HepG2 (cell line): ENCODE measurements at regions not wholly inside any gene's neighbourhood (a gene's known extent, or its start where the extent isn't known, plus 50 kb on each side); places are given as distances from the start of the nearest gene placed in this dataset.

Source experiments
- ATAC-seq: fragments of 200-7000 bp; cut with Tn5 transposase; 3 replicates; pipeline ENCODE4 v1.9.1; 2020; ENCODE audit warnings: mild to moderate bottlenecking, moderate library complexity
- BruUV-seq: library from RNA; stranded (reverse); fragments of 400-500 nt; replicated peaks from 2 replicates; lab custom pipeline; 2021; lab: Mats Ljungman, UMichigan
- CTCF ChIA-PET: fragments of 300-600 bp; formaldehyde crosslinking; extraction: SDS; loops from one replicate; lab custom pipeline; 2021; ENCODE audit warnings: low total read pairs, inconsistent platforms, low intra/inter-chr PET ratio; lab: Yijun Ruan, JAX
- POLR2A ChIA-PET: fragments of 350-600 bp; sonication (Branson Sonifier 250); formaldehyde crosslinking; loops from one replicate; lab custom pipeline; 2020; ENCODE audit warnings: antibody characterized with exemption, inconsistent platforms; lab: Yijun Ruan, JAX
- DNase-seq: peaks from one replicate; pipeline ENCODE4 v3.0.0-alpha.2; 2015; ENCODE audit warnings: low spot score
- FAIRE-seq: peaks from 3 replicates; lab custom pipeline; 2011; peaks lifted over from hg19 to GRCh38; lab: Jason Lieb, UNC
- H2AFZ ChIP-seq: one replicate; pipeline ENCODE4 v1.6.1; 2011; ENCODE audit warnings: low read length, inconsistent platforms
- H3K27ac ChIP-seq: fragments of 300-600 bp; 3 replicates; pipeline ENCODE4 v1.8.0; 2011; ENCODE audit warnings: mixed run types, mild to moderate bottlenecking, mixed read lengths, low read length, inconsistent platforms; ENCODE audit not compliant: insufficient read depth; ENCODE audit errors: extremely low read length
- H3K27me3 ChIP-seq, 2 experiments: fragments of 200-600 bp in 1 of 2; 2 replicates in 1 of 2; 3 replicates in 1 of 2; pipeline versions ENCODE4 v1.6.0 to v1.8.0; 2011; ENCODE audit warnings: low read length in 2 of 2, mild to moderate bottlenecking in 2 of 2, moderate library complexity in 2 of 2, inconsistent platforms in 1 of 2; ENCODE audit not compliant: insufficient read depth in 2 of 2, control insufficient read depth in 1 of 2
- H3K36me3 ChIP-seq, 2 experiments: fragments of 200-600 bp in 1 of 2; replicated peaks in 1 of 2; 2 replicates in 1 of 2; 3 replicates in 1 of 2; pipeline versions ENCODE4 v1.5.1 to v1.8.0; 2011; ENCODE audit warnings: low read length in 2 of 2, inconsistent platforms in 1 of 2; ENCODE audit not compliant: insufficient read depth in 2 of 2, control insufficient read depth in 1 of 2
- H3K4me1 ChIP-seq: 2 replicates; pipeline ENCODE4 v1.5.1; 2012; ENCODE audit warnings: low read length, inconsistent platforms; ENCODE audit not compliant: insufficient read depth
- H3K4me2 ChIP-seq: 2 replicates; pipeline ENCODE4 v1.6.0; 2011; ENCODE audit warnings: low read depth, low read length, inconsistent platforms
- H3K4me3 ChIP-seq, 3 experiments: fragments of 200-600 bp in 1 of 3; sonication (generic), shearing (Covaris generic) in 1 of 3; replicated peaks in 1 of 3; 2 replicates each; pipeline ENCODE4 v1.5.1; 2011 to 2016; ENCODE audit warnings: low read length in 3 of 3, inconsistent platforms in 2 of 3, low read depth in 2 of 3, mild to moderate bottlenecking in 2 of 3, control low read depth in 1 of 3, mixed read lengths in 1 of 3; ENCODE audit not compliant: insufficient read depth in 1 of 3
- H3K79me2 ChIP-seq: one replicate; pipeline ENCODE4 v1.6.1; 2011; ENCODE audit warnings: low read length, inconsistent platforms; ENCODE audit not compliant: insufficient read depth
- H3K9ac ChIP-seq: 2 replicates; pipeline ENCODE4 v1.6.0; 2011; ENCODE audit warnings: mild to moderate bottlenecking, low read depth, low read length, inconsistent platforms; ENCODE audit not compliant: insufficient read depth
- H3K9me3 ChIP-seq: 2 replicates; pipeline ENCODE4 v1.5.1; 2012; ENCODE audit warnings: mild to moderate bottlenecking, low read length
- H4K20me1 ChIP-seq: 2 replicates; pipeline ENCODE4 v1.6.0; 2011; ENCODE audit warnings: inconsistent platforms, mild to moderate bottlenecking, low read length, moderate library complexity; ENCODE audit not compliant: insufficient read depth
- CCDC6 ChIP-seq: sonication (generic); formaldehyde crosslinking; IDR thresholded peaks from 2 replicates; pipeline ENCODE4 v1.8.1; 2022; ENCODE audit warnings: mild to moderate bottlenecking, missing genetic modification reagents, moderate library complexity
- FOXA3 ChIP-seq: IDR thresholded peaks from 2 replicates; pipeline ENCODE4 v1.6.1; 2016; ENCODE audit warnings: missing genetic modification reagents, missing compliant biosample characterization
- HNRNPH1 ChIP-seq: fragments of 200-400 bp; formaldehyde crosslinking; optimal IDR thresholded peaks from 2 replicates; pipeline ENCODE3; 2017; ENCODE audit warnings: mild to moderate bottlenecking, low read depth, low read length
- HNRNPK ChIP-seq: fragments of 200-400 bp; formaldehyde crosslinking; IDR thresholded peaks from 2 replicates; pipeline ENCODE4 v1.6.1; 2018; ENCODE audit warnings: low read length, low read depth, moderate library complexity, mild to moderate bottlenecking; ENCODE audit not compliant: poor library complexity, severe bottlenecking
- JUND ChIP-seq: sonication (generic); formaldehyde crosslinking; IDR thresholded peaks from 2 replicates; pipeline ENCODE4 v1.8.0; 2022; ENCODE audit warnings: mild to moderate bottlenecking, missing genetic modification reagents
- KLF9 ChIP-seq: IDR thresholded peaks from 2 replicates; pipeline ENCODE4 v1.6.1; 2016; ENCODE audit warnings: low read depth
- NBN ChIP-seq: fragments of 450-650 bp; conservative IDR thresholded peaks from 2 replicates; pipeline ENCODE4 v1.6.1; 2017
- SAFB2 ChIP-seq: sonication (generic); formaldehyde crosslinking; IDR thresholded peaks from 2 replicates; pipeline ENCODE4 v1.5.1; 2020; ENCODE audit warnings: missing genetic modification reagents, low read depth, mild to moderate bottlenecking, borderline replicate concordance
- SIX4 ChIP-seq: sonication (generic); formaldehyde crosslinking; IDR thresholded peaks from 2 replicates; pipeline ENCODE4 v1.4.0; 2020; ENCODE audit warnings: missing genetic modification reagents
- SMAD3 ChIP-seq: sonication (generic); formaldehyde crosslinking; IDR thresholded peaks from 2 replicates; pipeline ENCODE4 v1.4.0; 2020; ENCODE audit warnings: missing genetic modification reagents
- SRY ChIP-seq: sonication (generic); formaldehyde crosslinking; IDR thresholded peaks from 2 replicates; pipeline ENCODE4 v1.8.0; 2022; ENCODE audit warnings: mild to moderate bottlenecking, missing genetic modification reagents
- ZBTB14 ChIP-seq: sonication (generic); formaldehyde crosslinking; IDR thresholded peaks from 2 replicates; pipeline ENCODE4 v1.4.0; 2020; ENCODE audit warnings: missing genetic modification reagents
- ZKSCAN5 ChIP-seq: sonication (generic); formaldehyde crosslinking; IDR thresholded peaks from 2 replicates; pipeline ENCODE4 v1.5.1; 2020; ENCODE audit warnings: mild to moderate bottlenecking, missing genetic modification reagents
- ZNF331 ChIP-seq: sonication (generic); formaldehyde crosslinking; IDR thresholded peaks from 2 replicates; pipeline ENCODE4 v1.4.0; 2020; ENCODE audit warnings: missing genetic modification reagents
- ZNF510 ChIP-seq: sonication (generic); formaldehyde crosslinking; IDR thresholded peaks from 2 replicates; pipeline ENCODE4 v1.4.0; 2020; ENCODE audit warnings: low read depth, mild to moderate bottlenecking, missing genetic modification reagents
- ZNF607 ChIP-seq: sonication (generic); formaldehyde crosslinking; IDR thresholded peaks from 2 replicates; pipeline ENCODE4 v1.5.1; 2020; ENCODE audit warnings: missing genetic modification reagents, mild to moderate bottlenecking, borderline replicate concordance
- ZNF724P ChIP-seq: sonication (generic); formaldehyde crosslinking; IDR thresholded peaks from 2 replicates; pipeline ENCODE4 v1.8.0; 2022; ENCODE audit warnings: missing genetic modification reagents, borderline replicate concordance
- WGBS: methylation state at CpG from one replicate; pipeline ENCODE4 v1.1.6; 2017; ENCODE audit warnings: low lambda C conversion rate; 5-methylcytosine and 5-hydroxymethylcytosine counted together
- in situ Hi-C: cut with HindIII; loops from 2 replicates; pipeline ENCODE4 v1.10.0; 2017; ENCODE audit warnings: low pct_unique_long_range_greater_than_20kb; ENCODE audit not compliant: extremely low pct_ligation_motif_present
- intact Hi-C: fragments of 100-400 bp; cut with micrococcal nuclease; formaldehyde crosslinking; loops from one replicate; pipeline ENCODE4 v1.10.0; 2022; ENCODE audit not compliant: unreplicated experiment
- TF ChIP-seq, protein P1 (sequence below): sonication (generic); formaldehyde crosslinking; IDR thresholded peaks from 2 replicates; pipeline ENCODE4 v1.4.0; 2020; ENCODE audit warnings: missing genetic modification reagents, borderline replicate concordance

GRCh38 chr12:20150835-20151422 lies 217.4 kb upstream of the PDE3A start:
- BruUV-seq, result no TSS peak
- Histone ChIP-seq H3K79me2 (no peaks in the 10 kb centered on the region), H3K4me1 (no peaks in the 10 kb centered on the region), H3K9ac (no peak overlapping the region), H2AFZ (no peak overlapping the region), H3K36me3 (no peaks in the 10 kb centered on the region), H3K4me2 (no peak overlapping the region), H3K9me3 (no peaks in the 10 kb centered on the region), H4K20me1 (no peaks in the 10 kb centered on the region), H3K4me3 (no peak overlapping the region), H3K27ac (no peak overlapping the region), H3K27me3 (no peaks in the 10 kb centered on the region)
- DNase-seq (no peak), ATAC-seq (no peak), FAIRE-seq (no peak)
- in situ Hi-C loops, result no loop called here
- WGBS, result 36% methylated on average over 6 of the region's 6 CpGs
- CTCF ChIA-PET, result no interaction called here
- POLR2A ChIA-PET, result no interaction called here
- no peak for TF ChIP-seq ZKSCAN5 (CRISPR knock-in tag)
- no peak for TF ChIP-seq CCDC6 (CRISPR knock-in tag)
- no peak for TF ChIP-seq SAFB2 (CRISPR knock-in tag)
- no peak for TF ChIP-seq SIX4 (CRISPR knock-in tag)
- no peak for TF ChIP-seq KLF9 (CRISPR knock-in tag)
- intact Hi-C loops, result no loop called here

- no peak overlapping the region for H2AFZ ChIP-seq
- ChIA-PET CTCF (no interaction called here), POLR2A (no interaction called here)
- ATAC-seq (no peak), FAIRE-seq (no peak), DNase-seq (no peak)
- H3K9ac ChIP-seq, result no peak overlapping the region
- no peak overlapping the region for H3K4me3 ChIP-seq
- no peaks in the 10 kb centered on the region for H4K20me1 ChIP-seq
- H3K36me3 ChIP-seq, result no peaks in the 10 kb centered on the region
- no peaks in the 10 kb centered on the region for H3K4me1 ChIP-seq
- H3K9me3 ChIP-seq, result no peaks in the 10 kb centered on the region
- in situ Hi-C loops (no loop called here), intact Hi-C loops (no loop called here)
- WGBS, result 0% methylated on average over 1 of the region's 1 CpG
- H3K27me3 ChIP-seq, result no peaks in the 10 kb centered on the region
- no peak overlapping the region for H3K4me2 ChIP-seq
- no peak overlapping the region for H3K27ac ChIP-seq
- no TSS peak for BruUV-seq
- H3K79me2 ChIP-seq, result no peaks in the 10 kb centered on the region
- TF ChIP-seq SRY (CRISPR knock-in tag) (no peak), ZNF724P (no peak), SMAD3 (no peak), ZNF607 (CRISPR knock-in tag) (no peak), ZBTB14 (CRISPR knock-in tag) (no peak), ZNF510 (CRISPR knock-in tag) (no peak), JUND (no peak), FOXA3 (no peak), HNRNPK (no peak), HNRNPH1 (no peak), ZNF331 (CRISPR knock-in tag) (no peak), NBN (no peak)
- TF ChIP-seq, protein P1, sequence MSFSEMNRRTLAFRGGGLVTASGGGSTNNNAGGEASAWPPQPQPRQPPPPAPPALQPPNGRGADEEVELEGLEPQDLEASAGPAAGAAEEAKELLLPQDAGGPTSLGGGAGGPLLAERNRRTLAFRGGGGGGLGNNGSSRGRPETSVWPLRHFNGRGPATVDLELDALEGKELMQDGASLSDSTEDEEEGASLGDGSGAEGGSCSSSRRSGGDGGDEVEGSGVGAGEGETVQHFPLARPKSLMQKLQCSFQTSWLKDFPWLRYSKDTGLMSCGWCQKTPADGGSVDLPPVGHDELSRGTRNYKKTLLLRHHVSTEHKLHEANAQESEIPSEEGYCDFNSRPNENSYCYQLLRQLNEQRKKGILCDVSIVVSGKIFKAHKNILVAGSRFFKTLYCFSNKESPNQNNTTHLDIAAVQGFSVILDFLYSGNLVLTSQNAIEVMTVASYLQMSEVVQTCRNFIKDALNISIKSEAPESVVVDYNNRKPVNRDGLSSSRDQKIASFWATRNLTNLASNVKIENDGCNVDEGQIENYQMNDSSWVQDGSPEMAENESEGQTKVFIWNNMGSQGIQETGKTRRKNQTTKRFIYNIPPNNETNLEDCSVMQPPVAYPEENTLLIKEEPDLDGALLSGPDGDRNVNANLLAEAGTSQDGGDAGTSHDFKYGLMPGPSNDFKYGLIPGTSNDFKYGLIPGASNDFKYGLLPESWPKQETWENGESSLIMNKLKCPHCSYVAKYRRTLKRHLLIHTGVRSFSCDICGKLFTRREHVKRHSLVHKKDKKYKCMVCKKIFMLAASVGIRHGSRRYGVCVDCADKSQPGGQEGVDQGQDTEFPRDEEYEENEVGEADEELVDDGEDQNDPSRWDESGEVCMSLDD, result no peak
Measured at GRCh38 chr12:20154052-20154451, 214.3 kb upstream of the PDE3A start.
